SK-N-MC (cell line): ENCODE measurements at regions not wholly inside any gene's neighbourhood (a gene's known extent, or its start where the extent isn't known, plus 50 kb on each side); places are given as distances from the start of the nearest gene placed in this dataset.

Source experiments
- EZH2 ChIP-seq: fragments of 200-600 bp; sonication (generic); IDR thresholded peaks from one replicate; pipeline ENCODE4 v1.6.1; 2017; ENCODE audit warnings: antibody characterized with exemption
- FOXP2 ChIP-seq: optimal IDR thresholded peaks from 2 replicates; pipeline ENCODE3; 2011; ENCODE audit warnings: mild to moderate bottlenecking, moderate library complexity; ENCODE audit not compliant: insufficient read depth; ENCODE audit errors: extremely low read length, control extremely low read depth
- POLR2AphosphoS5 ChIP-seq: IDR thresholded peaks from 2 replicates; pipeline ENCODE4 v1.6.1; 2012; ENCODE audit warnings: mild to moderate bottlenecking, low read depth, low read length, borderline replicate concordance

DNA sequence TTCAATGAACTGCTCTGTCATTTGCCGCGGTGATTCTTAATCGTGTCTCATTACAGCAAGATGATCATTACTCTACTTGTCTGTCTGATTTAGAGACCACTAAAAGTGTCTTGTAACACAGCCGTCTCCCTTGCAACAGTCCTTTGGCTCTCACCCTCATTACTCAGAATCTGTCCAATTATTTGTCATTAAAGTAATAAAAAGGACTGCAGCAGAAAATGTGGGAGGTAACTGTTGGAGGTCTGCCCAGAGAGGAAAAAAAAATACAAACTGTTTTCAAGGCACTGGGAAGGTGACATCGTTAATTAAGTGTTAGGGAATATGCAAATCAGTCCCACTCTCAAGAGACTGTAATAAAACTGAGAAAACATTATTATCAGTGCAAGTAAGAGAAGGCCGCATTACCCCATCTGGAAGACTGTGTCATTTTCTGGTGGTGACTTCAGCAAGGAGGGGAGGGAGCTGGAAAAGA is 281.0 kb downstream of the RASEF start:
- TF ChIP-seq EZH2 (no peak), POLR2AphosphoS5 (no peak), FOXP2 (no peak)
